GM19328 (cell line): ENCODE measurements at regions not wholly inside any gene's neighbourhood (a gene's known extent, or its start where the extent isn't known, plus 50 kb on each side); places are given as distances from the start of the nearest gene placed in this dataset.

Experiments used
- ATAC-seq: cut with Tn5 transposase; IDR thresholded peaks from one replicate; pipeline ENCODE4 v1.9.1; 2021; ENCODE audit warnings: mild to moderate bottlenecking, moderate library complexity; ENCODE audit not compliant: unreplicated experiment

DNA sequence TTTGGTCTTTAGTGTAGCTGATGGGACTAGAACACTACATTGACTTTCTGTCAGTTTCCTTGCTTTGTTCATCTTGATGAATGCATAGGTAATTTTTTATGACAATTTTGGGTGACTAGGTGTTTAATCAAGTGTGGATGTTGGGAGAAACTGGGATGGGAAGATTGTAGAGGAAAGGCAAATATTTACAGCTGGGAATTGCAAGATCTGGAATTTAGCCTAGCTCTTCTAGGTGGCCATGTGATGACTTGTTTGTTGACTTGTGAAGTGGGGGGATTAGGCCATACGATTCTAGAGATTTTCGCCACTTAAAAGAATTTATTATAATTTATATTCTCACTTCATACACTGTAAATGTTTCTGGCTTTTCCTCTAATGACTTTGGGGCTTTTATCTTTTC is 480.3 kb upstream of the GOT2 start:
- ATAC-seq: no peak

- ATAC-seq: no peak
These were observed 479.8 kb upstream of the GOT2 start for GRCh38 chr16:59213952-59214351.

GRCh38 chr16:59212492-59213024 is 478.4 kb upstream of the GOT2 start:
- no peak for ATAC-seq

DNA sequence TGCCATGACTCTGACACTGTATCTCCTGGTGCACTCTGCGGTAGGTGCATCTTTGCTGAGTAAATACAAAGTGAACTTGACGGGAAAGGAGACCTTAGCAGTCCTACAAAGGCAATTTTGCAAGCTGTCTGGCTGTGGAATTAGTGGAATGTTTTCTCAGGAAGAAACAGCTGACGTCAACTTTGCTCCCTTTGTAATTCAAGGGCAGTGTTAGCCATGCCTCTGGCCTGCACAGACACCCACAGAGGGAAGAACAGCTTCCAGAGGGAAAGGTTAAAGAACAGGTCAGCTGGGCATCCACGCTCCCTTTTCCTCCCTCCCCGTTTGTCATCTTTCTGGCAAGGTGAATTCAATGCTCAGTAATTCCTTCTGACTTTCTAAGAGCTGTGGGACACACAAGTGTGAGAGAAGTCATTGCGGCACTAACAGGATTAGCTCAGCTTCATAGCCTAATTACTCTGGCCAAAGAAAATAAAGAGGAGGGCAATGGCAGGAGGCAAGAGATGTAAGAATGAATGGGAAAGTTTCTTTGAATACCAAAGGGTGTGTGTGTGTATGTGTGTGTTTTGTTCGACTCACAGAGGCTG is 476.9 kb upstream of the GOT2 start:
- ATAC-seq: no peak

DNA sequence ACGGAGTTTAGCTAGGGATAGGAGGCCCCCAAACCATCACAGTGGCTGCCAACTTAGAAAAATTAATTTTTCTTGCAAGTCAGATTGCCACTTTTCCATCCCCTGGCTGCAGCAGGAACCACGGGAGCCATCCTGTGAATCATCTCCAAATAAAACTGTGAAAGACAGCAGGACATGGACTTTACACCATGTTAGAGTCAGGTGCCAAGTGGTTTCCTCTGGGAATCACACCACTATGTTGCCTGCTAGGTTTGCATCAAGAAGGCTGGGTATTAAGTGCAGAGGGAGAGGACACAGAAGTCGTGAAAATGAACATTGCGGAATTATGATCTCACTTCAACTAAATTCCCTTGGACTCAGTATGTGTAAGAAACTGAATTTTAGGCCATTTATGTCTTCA is 471.3 kb upstream of the GOT2 start:
- ATAC-seq: no peak

GRCh38 chr16:59204589-59204988 is 470.5 kb upstream of the GOT2 start:
- no peak for ATAC-seq

DNA sequence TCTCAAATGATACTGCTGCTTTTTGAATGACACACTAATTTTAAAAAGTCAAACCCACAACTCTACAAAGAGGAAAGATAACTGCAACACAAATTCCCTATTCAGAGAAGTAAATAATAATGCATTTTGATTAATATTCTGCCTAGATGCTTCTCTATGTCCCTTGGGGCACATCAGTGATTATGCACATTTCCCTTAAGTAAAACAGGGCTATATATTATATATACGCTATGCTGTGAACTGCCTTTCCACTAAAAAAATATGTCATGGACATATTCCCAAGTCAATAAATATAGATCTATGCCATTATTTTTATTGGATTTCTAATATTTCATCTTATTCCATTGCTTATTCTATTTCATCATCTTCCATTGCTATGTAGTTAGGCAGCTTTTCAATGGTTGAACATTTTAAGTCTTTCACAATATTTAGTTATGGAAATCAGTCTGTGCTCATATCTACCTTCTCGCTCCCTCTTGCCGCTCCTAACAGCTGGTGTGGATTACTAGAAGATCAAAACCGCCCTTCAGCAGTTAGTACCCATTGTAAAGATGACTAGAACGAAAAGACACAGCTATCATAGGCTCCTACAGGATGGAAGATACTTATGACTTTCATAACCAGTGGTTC is 468.2 kb upstream of the GOT2 start:
- no peak for ATAC-seq

DNA sequence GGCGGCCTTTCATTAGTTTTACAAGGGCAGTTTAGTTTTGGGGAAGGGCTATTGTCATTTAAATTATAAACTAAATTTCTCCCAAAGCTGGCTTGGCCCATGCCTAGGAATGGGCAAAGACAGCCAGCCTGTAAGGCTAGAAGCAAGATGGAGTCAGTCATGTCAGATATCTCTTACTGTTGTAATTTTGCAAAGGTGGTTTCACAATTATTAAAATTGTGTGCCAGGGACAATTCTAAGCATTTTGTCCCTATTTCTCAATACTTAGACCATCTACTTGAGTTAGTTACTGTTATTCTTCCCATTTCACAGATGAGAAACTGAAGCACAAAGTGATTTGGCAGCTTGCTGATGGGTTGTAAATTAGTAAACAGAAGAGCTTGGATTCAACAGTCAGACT is 467.7 kb upstream of the GOT2 start:
- no peak for ATAC-seq

DNA sequence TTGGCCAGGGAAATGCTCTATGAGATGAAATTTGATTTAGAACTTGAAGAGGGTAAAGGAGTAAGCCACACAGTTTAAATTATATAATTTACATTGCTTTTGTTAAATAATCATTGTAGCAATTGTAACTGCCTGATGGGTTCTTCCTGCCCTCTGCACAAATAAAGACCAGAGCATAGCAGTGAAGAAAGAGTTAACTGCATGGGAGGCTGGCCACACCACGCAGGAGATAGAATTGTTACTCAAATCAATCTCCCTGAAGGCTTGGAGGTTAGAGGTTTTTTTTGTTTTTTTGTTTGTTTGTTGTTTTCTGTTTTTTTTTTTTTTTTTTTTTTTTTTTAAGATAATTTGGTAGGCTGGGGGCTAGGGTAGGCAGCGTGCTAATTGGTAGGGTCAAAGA is 467.0 kb upstream of the GOT2 start:
- ATAC-seq: no peak

DNA sequence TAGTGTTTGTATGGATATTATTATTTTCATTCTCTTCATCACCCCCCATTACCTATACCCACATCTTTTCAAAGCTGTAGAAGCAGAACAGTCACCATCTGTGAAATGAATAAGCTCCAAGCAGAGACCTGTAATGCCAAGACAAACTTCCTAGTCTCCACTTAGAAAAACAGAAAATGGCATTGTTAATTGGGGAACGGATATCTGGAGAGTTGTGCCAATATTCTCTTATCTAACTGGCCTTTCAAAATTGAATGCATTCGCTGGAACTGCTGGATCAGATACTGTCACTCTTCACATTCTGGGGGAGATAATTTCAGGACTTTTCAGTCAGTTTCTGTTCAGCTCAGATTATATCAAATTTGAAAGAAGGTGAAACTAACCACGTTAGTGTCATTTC is 464.4 kb upstream of the GOT2 start:
- ATAC-seq: no peak

GRCh38 chr16:59195242-59195641 is 461.1 kb upstream of the GOT2 start:
- ATAC-seq: no peak

GRCh38 chr16:59193637-59194036 is 459.5 kb upstream of the GOT2 start:
- no peak for ATAC-seq

GRCh38 chr16:59192551-59193199 is 458.6 kb upstream of the GOT2 start:
- no peak for ATAC-seq

DNA sequence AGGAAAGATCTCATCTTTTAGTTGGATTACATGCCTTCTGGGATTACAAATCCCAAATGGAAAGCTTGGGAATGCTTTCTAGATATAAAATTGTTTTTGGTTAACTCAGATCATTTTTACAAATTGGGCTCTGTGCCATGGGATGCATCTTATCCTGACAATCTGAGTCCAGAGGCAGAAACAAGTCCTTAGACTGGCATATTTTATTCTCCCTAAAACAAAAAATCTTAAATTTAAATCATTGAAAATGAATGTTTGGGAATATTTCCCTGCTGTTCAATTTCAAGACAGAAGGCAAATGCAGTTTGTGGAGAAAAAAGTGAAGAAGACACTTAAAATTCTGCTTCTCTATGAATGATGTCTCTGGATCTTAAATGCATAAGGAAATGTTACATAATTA is 456.6 kb upstream of the GOT2 start:
- no peak for ATAC-seq

- no peak for ATAC-seq
These were observed 453.9 kb upstream of the GOT2 start for GRCh38 chr16:59188029-59188428.

DNA sequence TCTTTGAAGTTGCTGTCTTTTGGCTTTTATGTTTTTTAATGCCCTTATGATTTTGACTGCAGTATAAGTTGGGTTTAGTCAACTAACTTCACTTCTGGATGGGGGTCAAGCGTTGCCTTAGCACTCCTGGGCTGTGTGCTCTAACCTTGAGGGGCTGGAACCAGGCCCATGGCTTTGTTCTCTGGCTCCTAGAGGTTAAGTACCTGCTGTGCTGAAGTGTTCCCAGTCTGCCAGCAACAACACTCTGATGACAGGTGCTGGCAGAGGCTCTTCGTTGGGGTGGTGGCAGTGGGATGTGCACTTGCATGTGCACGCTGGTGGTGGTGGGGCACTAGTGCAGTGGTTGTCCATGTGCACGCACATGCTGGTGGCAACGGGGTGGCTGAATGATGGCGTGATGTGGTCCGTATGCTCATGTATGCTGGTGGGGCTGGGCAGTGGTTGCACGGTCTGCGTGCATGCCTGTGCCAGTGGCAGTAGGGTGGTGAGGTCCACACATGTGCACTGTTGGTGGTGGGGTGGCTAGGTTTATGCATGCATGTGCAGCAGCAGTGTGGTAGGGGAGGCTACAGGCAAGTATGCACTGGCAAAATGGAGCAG is 447.8 kb upstream of the GOT2 start:
- ATAC-seq: no peak

- no peak for ATAC-seq
These were observed 446.0 kb upstream of the GOT2 start for GRCh38 chr16:59180083-59180476.

- ATAC-seq: no peak
These were observed 445.4 kb upstream of the GOT2 start for GRCh38 chr16:59179446-59180082.

DNA sequence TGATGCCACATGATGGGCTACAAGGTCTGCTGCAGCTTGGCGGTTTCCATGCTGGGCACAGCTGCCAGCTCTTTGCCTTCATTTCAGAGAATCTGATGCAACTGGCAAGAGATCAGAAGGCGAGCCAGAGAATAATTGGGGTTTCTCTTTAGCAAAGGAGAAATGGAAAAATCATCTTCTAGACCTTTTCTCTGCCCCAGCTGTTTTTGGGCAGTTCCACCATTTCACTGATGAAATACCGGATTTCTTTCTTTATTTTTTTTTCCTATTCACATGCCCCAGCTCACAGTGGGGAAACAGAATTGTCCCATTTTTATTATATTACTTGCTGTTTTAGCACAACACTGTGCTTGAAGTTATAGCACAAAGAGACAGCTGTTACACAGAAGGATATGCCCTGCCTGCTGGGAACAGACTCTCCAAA is 439.3 kb upstream of the GOT2 start:
- no peak for ATAC-seq

DNA sequence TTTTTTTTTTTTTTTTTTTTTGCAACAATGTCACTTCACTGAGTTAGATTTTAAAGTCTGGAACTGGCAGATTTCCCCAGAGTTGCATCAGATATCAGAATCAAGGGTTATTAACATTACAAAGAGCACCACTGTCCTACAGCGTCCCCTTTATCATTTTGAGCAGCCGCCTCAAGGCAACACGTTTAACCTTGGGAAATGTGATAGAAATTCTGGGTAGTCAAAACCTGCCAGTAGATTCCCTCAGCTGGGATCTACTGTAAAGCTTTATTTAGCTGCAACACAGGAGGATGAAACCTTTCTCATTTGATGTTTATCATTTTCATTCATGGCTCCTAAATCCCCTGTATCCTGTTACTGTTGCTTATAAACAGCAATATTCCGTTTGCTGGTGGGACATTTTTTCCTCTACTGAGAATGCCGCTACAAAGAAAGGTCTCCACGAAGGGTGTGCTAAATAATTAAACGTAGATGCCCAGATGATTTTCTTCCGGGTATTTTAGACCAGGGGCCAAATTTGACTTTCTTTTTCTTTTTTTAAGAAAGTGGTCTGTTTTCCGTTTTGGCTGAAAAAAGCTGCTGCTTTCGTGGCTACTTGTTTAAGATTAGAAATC is 436.1 kb upstream of the GOT2 start:
- ATAC-seq: no peak

GRCh38 chr16:59169168-59169567 is 435.1 kb upstream of the GOT2 start:
- no peak for ATAC-seq
